DOHH2 (cell line): ENCODE measurements at regions not wholly inside any gene's neighbourhood (a gene's known extent, or its start where the extent isn't known, plus 50 kb on each side); places are given as distances from the start of the nearest gene placed in this dataset.

ENCODE experiments used
- H3F3A ChIP-seq: fragments of 200-600 bp; sonication (generic), shearing (Covaris generic); 2 replicates; pipeline ENCODE4 v1.6.0; 2016; ENCODE audit warnings: antibody characterized with exemption, mild to moderate bottlenecking; ENCODE audit not compliant: control insufficient read depth, insufficient read depth
- H3K27ac ChIP-seq: fragments of 200-600 bp; sonication (generic); 2 replicates; pipeline ENCODE4 v1.5.1; 2014; ENCODE audit warnings: low read depth, mild to moderate bottlenecking, low read length, moderate library complexity
- H3K27me3 ChIP-seq: fragments of 200-600 bp; sonication (generic); 2 replicates; pipeline ENCODE4 v1.6.1; 2014; ENCODE audit warnings: mild to moderate bottlenecking, low read length, mixed read lengths; ENCODE audit not compliant: control insufficient read depth
- H3K36me3 ChIP-seq: fragments of 200-600 bp; sonication (generic); 2 replicates; pipeline ENCODE4 v1.6.1; 2014; ENCODE audit warnings: mild to moderate bottlenecking, low read length, moderate library complexity, mixed read lengths; ENCODE audit not compliant: control insufficient read depth
- H3K4me1 ChIP-seq: fragments of 200-600 bp; sonication (generic); 2 replicates; pipeline ENCODE4 v1.6.1; 2014; ENCODE audit warnings: mild to moderate bottlenecking, low read length, mixed read lengths; ENCODE audit not compliant: control insufficient read depth
- H3K4me2 ChIP-seq: fragments of 200-600 bp; sonication (generic); 2 replicates; pipeline ENCODE4 v1.6.0; 2014; ENCODE audit warnings: mild to moderate bottlenecking, low read length, moderate library complexity
- H3K4me3 ChIP-seq: fragments of 200-600 bp; sonication (generic); 2 replicates; pipeline ENCODE4 v1.5.1; 2014; ENCODE audit warnings: mild to moderate bottlenecking, low read length, mixed read lengths
- H3K79me2 ChIP-seq: fragments of 200-600 bp; sonication (generic); 2 replicates; pipeline ENCODE4 v1.6.1; 2014; ENCODE audit warnings: mild to moderate bottlenecking, low read length, mixed read lengths; ENCODE audit not compliant: control insufficient read depth
- H3K9me2 ChIP-seq: fragments of 200-600 bp; sonication (generic); replicated peaks from 2 replicates; pipeline ENCODE4 v1.6.1; 2014; ENCODE audit warnings: mild to moderate bottlenecking, low read length, mixed read lengths; ENCODE audit not compliant: control insufficient read depth
- H3K9me3 ChIP-seq: fragments of 200-600 bp; sonication (generic); 2 replicates; pipeline ENCODE4 v1.6.1; 2014; ENCODE audit warnings: antibody characterized with exemption, low read length, mixed read lengths; ENCODE audit not compliant: control insufficient read depth, insufficient read depth
- H4K20me1 ChIP-seq: fragments of 200-600 bp; sonication (generic); 2 replicates; pipeline ENCODE4 v1.6.0; 2014; ENCODE audit warnings: low read depth, mild to moderate bottlenecking, antibody characterized with exemption, low read length, moderate library complexity; ENCODE audit not compliant: control insufficient read depth, insufficient read depth
- CTCF ChIP-seq: fragments of 200-600 bp; sonication (generic); IDR thresholded peaks from one replicate; pipeline ENCODE4 v1.5.1; 2014; ENCODE audit warnings: antibody characterized with exemption, mild to moderate bottlenecking, low read depth, low read length; ENCODE audit not compliant: poor library complexity, severe bottlenecking
- EZH2phosphoT487 ChIP-seq: fragments of 200-600 bp; sonication (generic); IDR thresholded peaks from 2 replicates; pipeline ENCODE4 v1.6.1; 2017; ENCODE audit warnings: borderline replicate concordance, mild to moderate bottlenecking, antibody characterized with exemption, low read length, moderate library complexity, mixed read lengths

- Histone ChIP-seq H3K4me1 (no peaks in the 10 kb centered on the region), H3K27me3 (no peaks in the 10 kb centered on the region), H3K36me3 (no peaks in the 10 kb centered on the region), H3K9me3 (no peaks in the 10 kb centered on the region), H3K9me2 (no peaks in the 10 kb centered on the region), H3K4me3 (no peak overlapping the region), H3K4me2 (no peak overlapping the region), H3K27ac (no peak overlapping the region), H3F3A (no peaks in the 10 kb centered on the region), H3K79me2 (no peaks in the 10 kb centered on the region), H4K20me1 (no peaks in the 10 kb centered on the region)
- TF ChIP-seq EZH2phosphoT487 = no peak
- TF ChIP-seq CTCF = no peak
Measured at GRCh38 chr16:79394206-79394605, 206.3 kb downstream of the MAF start.

GRCh38 chr16:79393564-79393963, 207.0 kb downstream of the MAF start:
- no peak overlapping the region for H3K4me2 ChIP-seq
- no peaks in the 10 kb centered on the region for H4K20me1 ChIP-seq
- no peak overlapping the region for H3K4me3 ChIP-seq
- H3K36me3 ChIP-seq = no peaks in the 10 kb centered on the region
- H3K9me3 ChIP-seq = no peaks in the 10 kb centered on the region
- H3K27ac ChIP-seq = no peak overlapping the region
- H3K79me2 ChIP-seq = no peaks in the 10 kb centered on the region
- H3K27me3 ChIP-seq = no peaks in the 10 kb centered on the region
- no peaks in the 10 kb centered on the region for H3K9me2 ChIP-seq
- H3K4me1 ChIP-seq = no peaks in the 10 kb centered on the region
- no peak for TF ChIP-seq EZH2phosphoT487
- TF ChIP-seq CTCF = no peak
- H3F3A ChIP-seq = no peaks in the 10 kb centered on the region

GRCh38 chr16:79393127-79393526, 207.4 kb downstream of the MAF start:
- Histone ChIP-seq H3K4me1 (no peaks in the 10 kb centered on the region), H3K36me3 (no peaks in the 10 kb centered on the region), H3K4me3 (no peak overlapping the region), H3K79me2 (no peaks in the 10 kb centered on the region), H3K9me2 (no peaks in the 10 kb centered on the region), H3K27me3 (no peaks in the 10 kb centered on the region), H3F3A (no peaks in the 10 kb centered on the region), H3K9me3 (no peaks in the 10 kb centered on the region), H4K20me1 (no peaks in the 10 kb centered on the region), H3K4me2 (no peak overlapping the region), H3K27ac (no peak overlapping the region)
- no peak for TF ChIP-seq CTCF
- no peak for TF ChIP-seq EZH2phosphoT487

- Histone ChIP-seq H3K9me3 (no peaks in the 10 kb centered on the region), H3K27me3 (no peaks in the 10 kb centered on the region), H3K4me2 (no peak overlapping the region), H4K20me1 (no peaks in the 10 kb centered on the region), H3K4me1 (no peaks in the 10 kb centered on the region), H3K4me3 (no peak overlapping the region), H3K79me2 (no peaks in the 10 kb centered on the region), H3K36me3 (no peaks in the 10 kb centered on the region), H3K27ac (no peak overlapping the region), H3K9me2 (no peaks in the 10 kb centered on the region), H3F3A (no peaks in the 10 kb centered on the region)
- no peak for TF ChIP-seq CTCF
- no peak for TF ChIP-seq EZH2phosphoT487
Measured at GRCh38 chr16:79392081-79392480, 208.5 kb downstream of the MAF start.
